HCEC 1CT (cell line): ENCODE measurements at regions not wholly inside any gene's neighbourhood (a gene's known extent, or its start where the extent isn't known, plus 50 kb on each side); places are given as distances from the start of the nearest gene placed in this dataset.
"Not testable (repeated sequence)": the region's sequence is repeated elsewhere in the genome, so short reads cannot be mapped to it uniquely, and the experiment has no call there.

ENCODE experiments used
- DNase-seq: peaks from one replicate; pipeline ENCODE4 v3.0.0-alpha.2; 2017

DNA sequence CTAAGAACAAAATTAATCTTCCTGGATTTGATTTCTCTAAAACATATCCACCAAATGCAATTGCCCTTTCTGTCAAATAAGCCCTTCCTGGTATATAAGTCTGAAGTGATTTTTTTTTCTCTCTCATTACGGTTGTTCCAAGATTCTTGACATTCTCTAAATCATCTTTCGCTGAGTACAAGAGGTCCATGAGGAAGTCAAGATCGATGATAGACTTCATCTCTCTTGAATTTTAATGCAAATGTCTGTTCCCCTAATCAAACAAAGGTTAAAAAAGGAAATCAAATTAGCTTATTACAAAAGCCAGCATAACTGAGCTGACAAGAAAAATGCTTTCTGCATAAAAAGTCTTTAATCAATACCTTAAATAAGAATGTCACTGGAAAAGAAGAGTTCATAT is 77.4 kb upstream of the ITGB1 start:
- DNase-seq, result no peak

DNA sequence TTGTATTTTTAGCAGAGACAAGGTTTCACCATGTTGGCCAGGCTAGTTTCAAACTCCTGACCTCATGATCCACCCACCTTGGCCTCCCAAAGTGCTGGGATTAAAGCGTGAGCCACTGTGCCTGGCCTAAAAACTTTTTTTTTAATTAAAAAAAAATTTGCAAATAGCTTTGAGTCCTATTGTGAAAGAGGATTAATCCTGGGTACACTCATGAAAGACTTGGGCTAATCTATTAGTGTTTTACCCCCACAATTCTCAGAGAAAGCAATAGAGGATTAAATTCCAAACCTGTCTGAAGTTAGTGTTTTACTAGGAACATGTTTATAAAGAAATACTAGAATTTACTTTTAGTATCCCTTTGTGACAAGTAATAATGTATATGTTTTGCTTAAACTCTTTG is 76.9 kb upstream of the ITGB1 start:
- no peak for DNase-seq

DNA sequence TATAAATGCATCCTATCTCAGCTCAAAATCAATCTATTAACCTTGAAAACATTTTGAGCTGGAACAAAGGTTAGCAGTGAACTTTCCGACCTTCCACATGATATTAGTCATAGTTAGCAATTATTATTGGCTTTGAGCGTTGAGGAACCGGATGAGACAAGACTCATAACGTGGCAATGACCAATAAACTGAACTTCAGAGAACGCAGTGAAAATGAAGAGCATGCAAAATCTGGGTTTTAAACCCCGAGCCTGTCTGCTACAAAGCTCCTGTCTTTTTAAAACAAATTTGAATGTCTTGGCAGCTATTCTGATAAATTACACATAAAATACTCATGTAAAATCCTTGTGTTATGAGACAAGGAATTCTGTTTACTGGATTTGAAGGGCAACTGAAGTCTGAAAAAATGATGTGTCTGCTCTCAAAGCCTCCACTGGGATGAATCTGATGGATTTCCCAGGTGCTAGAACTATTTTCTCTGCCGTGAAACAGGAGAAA is 74.7 kb upstream of the ITGB1 start:
- peak; percentile 85 for DNase-seq

DNA sequence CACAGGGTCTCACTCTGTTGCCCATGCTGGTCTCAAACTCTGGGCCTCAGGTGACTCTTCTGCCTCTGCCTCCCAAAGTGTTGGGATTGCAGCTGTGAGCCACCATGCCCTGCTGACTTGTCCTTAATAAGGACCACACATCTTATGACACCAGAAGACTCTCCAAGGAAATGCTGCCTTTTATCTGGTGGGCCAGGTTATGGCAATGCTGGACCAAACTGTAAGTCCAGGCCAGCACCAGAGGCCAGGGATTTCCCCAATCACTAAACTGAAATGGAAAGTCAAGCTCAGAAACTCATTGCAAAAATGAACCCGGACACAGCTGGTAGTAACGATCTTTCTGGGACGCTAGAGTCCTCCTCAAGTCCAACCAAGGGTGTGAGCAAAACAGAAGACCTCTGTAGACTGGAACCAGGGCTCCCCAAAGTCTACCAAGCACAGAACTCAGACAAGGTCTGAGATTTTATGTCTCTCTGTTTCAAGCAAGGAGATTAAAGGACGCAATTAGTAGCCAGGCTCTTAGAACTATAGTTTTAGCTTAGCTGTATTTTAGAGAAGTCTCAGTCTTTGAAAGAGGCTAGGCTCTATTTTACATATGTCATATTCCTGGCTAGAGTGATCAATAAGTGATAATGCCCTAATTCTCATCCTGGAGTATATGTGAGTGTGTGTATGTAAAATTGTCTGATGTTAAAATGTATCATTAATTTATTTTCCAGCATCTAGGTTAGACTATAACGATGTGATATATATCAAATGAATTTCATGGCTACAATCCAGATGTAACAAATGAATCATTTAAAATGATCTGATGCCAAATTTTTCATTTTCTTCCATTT is 74.0 kb upstream of the ITGB1 start:
- DNase-seq, result no peak

DNA sequence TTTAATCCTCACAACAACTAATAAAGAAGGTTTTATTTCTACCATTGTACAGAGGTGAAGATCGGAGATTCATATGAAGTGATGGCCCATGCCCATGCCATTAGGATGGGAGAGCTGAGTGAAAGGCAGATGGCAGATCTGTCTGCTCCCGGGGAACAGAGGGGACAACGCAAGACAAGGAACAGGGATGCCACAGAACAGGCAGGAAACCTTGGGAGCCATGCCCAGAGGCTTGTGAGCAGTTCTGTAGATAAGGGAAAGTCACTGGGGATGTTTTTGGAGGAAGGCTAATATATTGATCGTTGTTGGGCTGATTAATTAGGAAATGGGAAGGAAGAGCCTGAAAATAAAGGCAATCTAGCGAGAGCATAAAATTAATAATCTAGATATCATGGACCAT is 73.1 kb upstream of the ITGB1 start:
- no peak for DNase-seq

DNA sequence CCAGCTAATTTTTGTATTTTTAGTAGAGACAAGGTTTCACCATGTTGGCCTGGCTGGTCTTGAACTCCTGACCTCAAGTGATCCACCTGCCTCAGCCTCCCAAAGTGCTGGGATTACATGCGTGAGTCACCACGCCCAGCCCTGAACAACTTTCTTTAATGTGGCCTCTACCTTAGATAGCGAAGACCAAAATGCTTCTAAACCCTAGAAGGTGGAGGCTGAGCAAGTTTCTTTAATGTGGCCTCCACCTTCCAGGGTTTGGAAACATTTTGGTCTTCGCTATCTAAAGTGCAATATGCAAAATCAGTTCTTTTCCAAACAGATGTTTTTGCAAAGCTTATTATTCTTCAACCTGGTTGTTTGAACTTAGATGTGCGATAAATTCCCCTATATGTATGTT is 70.5 kb upstream of the ITGB1 start:
- not testable (repeated sequence) for DNase-seq

DNA sequence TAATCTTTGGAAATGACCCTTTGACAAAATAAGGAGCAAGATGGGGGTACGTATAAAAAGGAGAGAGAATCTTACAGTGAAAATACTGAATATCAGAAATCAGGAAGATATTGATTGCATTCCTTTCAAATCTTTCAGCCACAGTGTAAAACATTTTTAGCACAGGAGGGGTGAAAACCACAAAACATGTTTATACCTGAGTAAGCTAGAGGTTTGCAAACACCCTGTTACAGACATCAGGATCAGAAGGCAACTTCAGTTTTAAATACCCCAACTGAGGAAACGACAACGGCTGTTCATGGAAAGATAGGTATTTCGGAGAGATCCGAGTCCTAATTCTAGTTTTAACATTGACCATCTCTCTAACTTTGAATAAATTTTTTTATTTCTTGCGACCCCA is 69.1 kb upstream of the ITGB1 start:
- DNase-seq, result no peak

DNA sequence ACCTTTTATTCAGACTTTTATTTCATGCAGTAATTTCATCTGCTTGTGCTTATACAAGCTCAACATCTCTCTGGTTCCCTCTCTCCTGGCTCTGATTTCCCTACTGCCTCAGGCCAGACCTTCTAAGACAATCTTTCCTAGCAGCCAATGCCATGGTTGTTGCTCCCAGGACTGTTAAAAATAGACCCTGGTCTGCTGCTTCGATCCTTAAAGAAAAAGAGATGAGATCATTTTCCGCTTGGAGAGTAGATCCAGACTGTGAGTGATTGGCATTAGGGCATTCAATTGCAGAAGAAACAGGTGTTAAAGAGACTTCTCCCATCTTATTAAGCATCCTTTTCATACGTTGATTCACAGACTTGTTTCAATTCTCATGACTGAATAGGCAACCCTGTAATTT is 68.4 kb upstream of the ITGB1 start:
- DNase-seq, result no peak

DNA sequence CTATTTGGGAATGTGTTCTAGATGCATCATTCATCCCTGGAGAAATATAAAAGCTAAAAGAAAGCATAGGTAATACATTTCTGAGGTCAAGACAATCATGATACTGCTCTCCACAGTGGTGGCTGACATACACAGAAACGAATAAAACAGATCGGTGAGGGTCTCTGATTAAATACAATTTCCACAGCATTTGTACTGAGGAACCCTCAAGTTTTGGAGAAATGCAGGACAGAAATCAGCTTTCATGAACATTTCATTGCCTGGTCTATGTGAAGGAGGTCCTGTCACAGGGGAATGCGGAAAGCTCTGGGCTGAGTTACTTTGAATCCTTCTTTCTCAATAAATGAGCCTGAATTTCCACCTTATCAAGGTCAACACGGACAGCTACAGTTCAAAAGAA is 67.9 kb upstream of the ITGB1 start:
- DNase-seq, result no peak

DNA sequence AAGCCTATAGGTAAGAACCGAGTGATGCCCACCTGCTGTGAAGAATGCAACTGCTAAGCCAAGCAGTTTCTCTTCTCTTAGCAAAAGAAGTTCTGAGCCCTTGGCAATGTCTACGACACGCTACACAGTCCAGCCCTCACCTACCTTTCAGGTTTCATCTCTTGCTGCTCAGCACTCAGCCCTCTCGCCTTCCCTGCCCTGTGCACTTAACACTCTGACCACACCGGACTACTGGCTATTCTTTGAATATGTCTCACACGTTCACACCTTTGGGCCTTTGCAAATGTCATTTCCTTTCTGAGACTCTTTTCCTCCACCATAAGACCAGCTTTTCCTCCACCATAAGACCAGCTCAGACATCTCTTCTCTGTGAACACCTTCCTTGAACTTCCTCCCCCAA is 67.0 kb upstream of the ITGB1 start:
- DNase-seq, result no peak

DNA sequence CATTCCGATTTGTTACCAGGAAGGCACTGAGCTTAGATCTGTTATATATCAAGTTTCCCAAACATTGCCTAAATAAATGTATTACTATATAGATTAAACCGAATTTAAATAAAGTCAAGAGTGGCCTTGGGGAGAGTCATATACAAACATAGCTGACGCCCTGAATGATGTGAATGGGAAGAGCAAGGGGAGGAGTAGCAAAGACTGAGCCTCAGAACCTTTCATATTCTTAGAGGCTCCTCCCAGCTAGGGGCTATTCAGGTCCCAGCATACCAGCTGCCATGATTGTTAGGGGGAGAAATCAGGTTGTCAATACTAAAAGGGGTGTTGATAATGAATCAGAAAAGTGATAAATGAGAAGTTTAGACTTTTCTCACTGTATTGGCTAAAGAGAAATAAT is 64.7 kb upstream of the ITGB1 start:
- DNase-seq, result no peak

DNA sequence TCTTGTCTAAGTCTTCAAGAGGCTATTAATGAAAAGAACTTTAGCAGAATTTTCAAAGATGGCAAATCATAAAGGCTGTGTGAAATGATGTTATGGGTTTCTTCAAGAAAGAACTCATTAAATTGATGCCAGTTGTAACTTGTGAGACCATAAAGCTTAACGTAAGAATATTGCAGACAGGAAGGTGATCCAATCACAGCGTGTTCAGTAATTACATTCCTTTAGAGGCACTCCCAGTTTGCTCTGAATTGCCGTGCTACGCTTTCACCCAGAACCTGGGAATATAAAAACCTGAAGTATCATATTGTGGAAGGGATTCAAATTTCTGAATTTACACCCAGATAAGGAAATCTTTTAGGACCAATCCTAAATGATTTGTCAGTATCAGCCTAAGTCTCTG is 64.1 kb upstream of the ITGB1 start:
- no peak for DNase-seq

DNA sequence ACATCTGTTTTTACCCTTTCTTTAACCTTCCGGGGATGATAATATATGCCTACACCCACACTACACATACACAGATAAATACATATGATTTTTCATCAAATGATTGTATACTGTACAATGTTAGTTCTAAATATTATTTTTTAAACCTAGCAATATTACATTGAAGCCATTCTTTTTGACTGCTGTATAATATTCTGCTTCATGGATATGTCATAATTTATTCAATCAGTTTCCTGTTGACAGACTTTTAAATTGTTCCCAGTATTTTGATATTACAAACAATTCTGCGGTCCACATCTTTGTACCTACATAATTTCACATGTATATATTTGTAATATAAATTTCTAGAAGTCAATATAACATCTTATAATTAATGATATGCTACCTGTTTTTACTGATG is 59.0 kb upstream of the ITGB1 start:
- no peak for DNase-seq

DNA sequence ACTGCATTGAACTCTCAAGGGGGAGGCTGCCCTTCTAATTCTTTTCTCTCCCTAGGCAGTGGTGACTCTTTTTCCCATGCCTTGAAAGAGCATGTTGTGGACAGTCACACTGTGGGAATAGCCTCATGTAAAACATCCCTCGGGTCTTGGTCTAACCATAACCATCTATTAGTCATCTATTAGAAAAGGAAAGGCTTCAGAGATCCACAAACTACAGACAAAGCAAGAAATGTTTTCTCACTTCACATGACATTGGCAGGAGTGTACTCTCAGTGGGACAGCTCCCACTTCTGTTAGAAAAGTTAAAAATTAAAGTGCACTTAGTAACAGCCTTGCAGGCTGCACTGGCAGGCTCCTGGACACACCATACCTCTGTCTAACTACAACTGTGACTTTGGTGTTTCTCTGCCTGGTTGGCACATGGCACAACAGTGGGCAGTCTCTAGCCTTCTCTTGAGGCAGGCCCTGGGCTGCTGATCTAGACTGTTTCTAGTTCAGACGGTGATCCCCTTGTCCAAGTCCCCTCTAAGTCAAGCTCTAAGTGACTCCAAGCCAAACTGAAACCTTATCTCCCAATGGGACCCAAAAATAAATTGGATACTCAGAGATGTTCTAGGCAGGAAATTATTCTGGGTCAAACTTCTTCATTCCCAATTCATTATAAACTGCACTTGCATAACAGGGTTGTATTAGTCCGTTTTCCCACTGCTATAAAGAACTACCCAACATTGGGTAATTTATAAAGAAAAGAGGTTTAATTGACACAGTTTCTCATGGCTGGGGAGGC is 57.9 kb upstream of the ITGB1 start:
- DNase-seq, result no peak

DNA sequence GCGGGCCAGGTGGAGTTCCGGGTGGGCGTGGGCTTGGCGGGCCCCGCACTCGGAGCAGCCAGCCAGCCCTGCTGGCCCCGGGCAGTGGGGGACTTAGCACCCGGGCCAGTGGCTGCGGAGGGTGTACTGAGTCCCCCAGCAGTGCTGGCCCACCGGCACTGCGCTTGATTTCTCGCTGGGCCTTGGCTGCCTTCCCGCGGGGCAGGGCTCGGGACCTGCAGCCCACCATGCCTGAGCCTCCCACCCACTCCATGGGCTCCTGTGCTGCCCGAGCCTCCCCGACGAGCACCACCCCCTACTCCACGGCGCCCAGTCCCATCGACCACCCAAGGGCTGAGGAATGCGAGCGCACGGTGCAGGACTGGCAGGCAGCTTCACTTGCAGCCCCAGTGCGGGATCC is 55.3 kb upstream of the ITGB1 start:
- not testable (repeated sequence) for DNase-seq

DNA sequence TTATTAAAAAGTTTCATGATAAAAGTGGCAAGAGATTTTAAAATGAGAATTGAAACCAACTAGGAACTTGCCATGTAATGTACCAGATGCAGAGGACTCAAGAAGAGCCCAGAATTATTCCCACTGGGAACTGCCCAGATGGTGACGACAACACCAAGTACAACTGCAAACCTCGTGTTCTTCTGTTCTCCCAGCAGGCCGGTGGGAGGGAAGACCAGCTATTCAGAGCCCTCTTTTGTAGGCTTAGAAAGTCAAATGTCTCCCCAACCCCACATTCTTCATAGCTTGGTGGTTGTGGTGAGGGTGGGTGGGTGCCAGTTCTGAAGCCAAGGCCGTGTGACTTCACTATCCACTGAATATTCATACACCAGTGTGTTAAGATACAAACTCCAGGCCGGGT is 54.3 kb upstream of the ITGB1 start:
- no peak for DNase-seq

DNA sequence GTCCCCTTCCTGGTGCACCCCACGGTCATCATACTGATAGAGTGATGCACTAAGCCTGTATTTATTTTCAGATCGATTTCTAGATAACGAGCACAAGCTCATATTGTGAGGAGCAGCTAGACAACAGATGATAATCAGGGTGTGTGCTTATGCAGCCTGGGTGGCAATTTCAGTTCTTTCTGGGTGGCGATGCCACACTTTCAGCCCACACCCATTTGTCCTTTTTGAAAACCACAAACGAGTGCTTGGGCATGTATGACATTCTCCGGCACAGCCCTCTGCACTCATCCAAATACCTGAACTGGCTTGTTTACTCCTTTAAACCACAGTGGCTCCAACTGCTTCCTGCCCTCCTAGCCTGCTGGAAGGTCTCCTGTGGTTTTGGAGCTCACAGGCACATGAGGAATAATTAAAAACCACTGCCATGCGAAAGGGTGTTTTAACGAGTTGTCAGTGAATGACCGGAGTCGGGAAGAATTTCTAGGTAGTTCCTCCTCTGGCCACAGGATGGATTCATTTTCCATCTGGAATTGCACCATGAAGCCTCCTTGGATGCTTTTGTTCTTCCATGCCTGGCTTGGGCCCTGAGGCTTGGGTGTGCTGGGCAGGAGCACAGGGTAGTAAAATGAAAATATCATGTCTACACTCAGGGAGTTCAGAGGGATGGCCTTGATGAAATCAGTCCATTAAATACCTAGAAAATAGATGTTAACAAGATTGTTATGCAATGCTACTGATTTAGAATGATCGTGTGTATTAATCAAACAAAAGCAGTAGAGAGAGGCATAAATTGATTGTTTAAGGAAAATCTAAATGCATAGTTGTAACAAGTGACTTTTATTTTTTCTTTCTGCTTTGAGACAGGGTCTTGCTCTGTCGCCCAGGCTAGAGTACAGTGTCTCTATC is 52.4 kb upstream of the ITGB1 start:
- peak; percentile 81 for DNase-seq

DNA sequence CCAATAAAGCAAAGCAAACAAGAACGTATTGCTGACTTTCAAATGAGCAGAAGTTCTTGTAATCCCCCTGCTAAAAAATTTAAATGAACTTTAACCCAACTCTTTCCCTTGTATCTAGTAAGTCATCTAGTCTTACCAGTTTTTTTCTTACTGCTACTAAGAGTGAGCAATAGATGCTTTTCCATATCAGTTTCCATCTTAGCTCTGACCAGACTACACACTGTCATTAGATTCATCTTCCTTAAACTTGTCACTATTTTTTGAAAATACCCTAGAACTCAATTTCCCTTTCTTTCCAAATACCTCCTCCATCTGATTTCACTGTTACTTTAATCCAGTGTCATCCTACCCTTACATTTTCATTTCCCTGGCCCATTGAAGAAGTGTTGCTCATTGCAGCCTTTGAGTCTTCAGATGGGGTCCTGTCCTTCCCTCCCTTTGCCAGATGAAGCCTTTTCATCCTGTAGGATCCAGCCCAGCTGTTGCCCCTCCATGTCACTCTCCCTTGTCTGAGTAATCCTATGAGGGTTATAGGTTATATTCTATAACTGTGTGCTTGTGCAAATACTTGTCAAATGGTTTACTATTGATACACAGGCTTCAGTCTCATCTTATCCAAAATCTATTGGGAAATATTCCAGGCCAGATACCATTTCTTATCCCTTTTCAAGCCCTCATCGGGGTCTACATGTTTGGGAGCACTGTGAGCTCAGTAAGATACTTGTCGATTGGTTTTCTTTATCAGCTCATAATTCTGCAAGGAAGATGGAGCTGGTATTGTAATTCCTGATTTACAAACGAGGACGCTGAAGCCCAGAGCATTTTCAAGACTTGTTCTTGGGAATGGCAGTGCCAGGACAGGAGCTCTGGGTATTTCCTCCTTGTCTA is 51.5 kb upstream of the ITGB1 start:
- DNase-seq, result no peak

DNA sequence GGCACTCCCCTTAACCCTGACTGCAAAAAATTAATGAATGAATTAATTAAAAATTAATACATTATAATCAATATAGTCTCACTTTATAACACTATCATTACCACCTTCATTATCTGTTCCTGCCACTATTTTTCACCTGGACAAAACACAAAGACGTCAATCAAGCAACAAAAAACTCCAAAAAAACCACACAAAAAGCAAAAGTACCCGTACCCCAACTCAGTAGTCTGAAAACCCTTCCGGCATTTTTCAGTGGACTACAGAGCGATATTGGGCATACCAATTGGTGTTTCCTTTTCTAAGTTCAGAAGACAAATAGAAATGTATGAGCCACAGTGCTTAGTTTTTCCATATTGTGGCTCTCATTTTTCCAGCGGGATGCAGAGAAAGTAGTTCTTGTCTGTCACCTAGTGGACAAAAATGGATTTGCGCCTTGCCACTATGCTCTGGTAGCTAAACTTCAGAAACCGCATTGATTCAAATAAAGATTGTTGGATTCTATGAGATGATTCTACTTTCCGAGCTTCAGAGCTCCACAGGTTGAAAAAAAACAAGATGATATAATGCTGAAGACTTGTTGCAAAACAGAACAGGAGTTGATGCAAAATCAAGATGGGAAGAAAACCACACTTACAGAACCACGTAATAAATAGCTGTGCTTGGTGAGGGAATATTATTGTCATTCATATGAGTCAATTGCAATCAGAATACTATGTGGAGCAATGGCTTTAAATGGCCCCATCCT is 50.6 kb upstream of the ITGB1 start:
- DNase-seq, result peak; percentile 81

DNA sequence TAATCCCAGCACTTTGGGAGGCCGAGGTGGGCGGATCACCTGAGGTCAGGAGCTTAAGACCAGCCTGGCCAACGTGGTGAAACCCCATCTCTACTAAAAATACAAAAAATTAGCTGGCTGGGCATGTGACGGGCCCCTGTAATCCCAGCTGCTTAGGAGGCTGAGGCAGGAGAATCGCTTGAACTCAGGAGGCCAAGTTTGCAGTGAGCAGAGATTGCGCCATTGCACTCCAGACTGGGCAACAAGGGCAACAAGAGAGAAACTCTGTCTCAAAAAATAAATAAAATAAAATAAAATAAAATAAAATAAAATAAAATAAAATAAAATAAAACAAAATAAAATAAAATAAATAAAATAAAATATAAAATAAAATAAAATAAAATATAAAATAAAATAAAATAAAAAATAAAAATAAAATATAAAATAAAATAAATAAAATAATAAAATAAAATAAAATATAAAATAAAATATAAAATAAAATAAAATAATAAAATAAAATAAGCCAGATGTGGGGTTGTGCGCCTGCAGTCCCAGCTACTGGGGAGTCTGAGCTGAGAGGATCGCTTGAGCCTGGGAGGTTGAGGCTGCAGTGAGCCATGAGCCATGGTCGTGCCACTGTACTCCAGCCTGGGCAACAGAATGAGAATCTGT is 49.8 kb upstream of the ITGB1 start:
- not testable (repeated sequence) for DNase-seq
